ENCODE measurements at regions not wholly inside any gene's neighbourhood (a gene's known extent, or its start where the extent isn't known, plus 50 kb on each side); places are given as distances from the start of the nearest gene placed in this dataset.

GRCh38 chr4:184282895-184283654 is 65.4 kb upstream of the ENPP6 start:
- no peaks in the 10 kb centered on the region for H3K9me3 ChIP-seq (ENCODE audit: control insufficient read depth, insufficient read depth, low read depth, low read length)
- no peak overlapping the region for H3K4me3 ChIP-seq (ENCODE audit: low read depth, low read length)
- POLR2A ChIA-PET = interaction anchor here (0.8 kb wide), 1 partner anchor 254 kb away, joined by 3 read pairs; no protein-coding TSS in a partner anchor
- no peaks in the 10 kb centered on the region for H3K4me1 ChIP-seq (ENCODE audit: control insufficient read depth, insufficient read depth, low read length)
- H3K36me3 ChIP-seq (ENCODE audit: control insufficient read depth in 2 of 2, insufficient read depth in 1 of 2, low read length in 2 of 2) = no peaks in the 10 kb centered on the region
- H3K27ac ChIP-seq (ENCODE audit: extremely low read depth, low read depth, low read length) = no peak overlapping the region
- CTCF ChIA-PET = no interaction called here
- TF ChIP-seq, protein P1, sequence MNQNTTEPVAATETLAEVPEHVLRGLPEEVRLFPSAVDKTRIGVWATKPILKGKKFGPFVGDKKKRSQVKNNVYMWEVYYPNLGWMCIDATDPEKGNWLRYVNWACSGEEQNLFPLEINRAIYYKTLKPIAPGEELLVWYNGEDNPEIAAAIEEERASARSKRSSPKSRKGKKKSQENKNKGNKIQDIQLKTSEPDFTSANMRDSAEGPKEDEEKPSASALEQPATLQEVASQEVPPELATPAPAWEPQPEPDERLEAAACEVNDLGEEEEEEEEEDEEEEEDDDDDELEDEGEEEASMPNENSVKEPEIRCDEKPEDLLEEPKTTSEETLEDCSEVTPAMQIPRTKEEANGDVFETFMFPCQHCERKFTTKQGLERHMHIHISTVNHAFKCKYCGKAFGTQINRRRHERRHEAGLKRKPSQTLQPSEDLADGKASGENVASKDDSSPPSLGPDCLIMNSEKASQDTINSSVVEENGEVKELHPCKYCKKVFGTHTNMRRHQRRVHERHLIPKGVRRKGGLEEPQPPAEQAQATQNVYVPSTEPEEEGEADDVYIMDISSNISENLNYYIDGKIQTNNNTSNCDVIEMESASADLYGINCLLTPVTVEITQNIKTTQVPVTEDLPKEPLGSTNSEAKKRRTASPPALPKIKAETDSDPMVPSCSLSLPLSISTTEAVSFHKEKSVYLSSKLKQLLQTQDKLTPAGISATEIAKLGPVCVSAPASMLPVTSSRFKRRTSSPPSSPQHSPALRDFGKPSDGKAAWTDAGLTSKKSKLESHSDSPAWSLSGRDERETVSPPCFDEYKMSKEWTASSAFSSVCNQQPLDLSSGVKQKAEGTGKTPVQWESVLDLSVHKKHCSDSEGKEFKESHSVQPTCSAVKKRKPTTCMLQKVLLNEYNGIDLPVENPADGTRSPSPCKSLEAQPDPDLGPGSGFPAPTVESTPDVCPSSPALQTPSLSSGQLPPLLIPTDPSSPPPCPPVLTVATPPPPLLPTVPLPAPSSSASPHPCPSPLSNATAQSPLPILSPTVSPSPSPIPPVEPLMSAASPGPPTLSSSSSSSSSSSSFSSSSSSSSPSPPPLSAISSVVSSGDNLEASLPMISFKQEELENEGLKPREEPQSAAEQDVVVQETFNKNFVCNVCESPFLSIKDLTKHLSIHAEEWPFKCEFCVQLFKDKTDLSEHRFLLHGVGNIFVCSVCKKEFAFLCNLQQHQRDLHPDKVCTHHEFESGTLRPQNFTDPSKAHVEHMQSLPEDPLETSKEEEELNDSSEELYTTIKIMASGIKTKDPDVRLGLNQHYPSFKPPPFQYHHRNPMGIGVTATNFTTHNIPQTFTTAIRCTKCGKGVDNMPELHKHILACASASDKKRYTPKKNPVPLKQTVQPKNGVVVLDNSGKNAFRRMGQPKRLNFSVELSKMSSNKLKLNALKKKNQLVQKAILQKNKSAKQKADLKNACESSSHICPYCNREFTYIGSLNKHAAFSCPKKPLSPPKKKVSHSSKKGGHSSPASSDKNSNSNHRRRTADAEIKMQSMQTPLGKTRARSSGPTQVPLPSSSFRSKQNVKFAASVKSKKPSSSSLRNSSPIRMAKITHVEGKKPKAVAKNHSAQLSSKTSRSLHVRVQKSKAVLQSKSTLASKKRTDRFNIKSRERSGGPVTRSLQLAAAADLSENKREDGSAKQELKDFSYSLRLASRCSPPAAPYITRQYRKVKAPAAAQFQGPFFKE (tag by site-specific recombination; IDR thresholded peaks at IDR 0.05; ENCODE audit: borderline replicate concordance) = no peak
- TF ChIP-seq ZNF112 (tag by site-specific recombination; IDR thresholded peaks at IDR 0.05) (no peak), ZNF266 (tag by site-specific recombination; IDR thresholded peaks at IDR 0.05; ENCODE audit: low read depth) (no peak), ZBTB10 (tag by site-specific recombination; IDR thresholded peaks at IDR 0.05) (no peak)
- TF ChIP-seq, protein P2, sequence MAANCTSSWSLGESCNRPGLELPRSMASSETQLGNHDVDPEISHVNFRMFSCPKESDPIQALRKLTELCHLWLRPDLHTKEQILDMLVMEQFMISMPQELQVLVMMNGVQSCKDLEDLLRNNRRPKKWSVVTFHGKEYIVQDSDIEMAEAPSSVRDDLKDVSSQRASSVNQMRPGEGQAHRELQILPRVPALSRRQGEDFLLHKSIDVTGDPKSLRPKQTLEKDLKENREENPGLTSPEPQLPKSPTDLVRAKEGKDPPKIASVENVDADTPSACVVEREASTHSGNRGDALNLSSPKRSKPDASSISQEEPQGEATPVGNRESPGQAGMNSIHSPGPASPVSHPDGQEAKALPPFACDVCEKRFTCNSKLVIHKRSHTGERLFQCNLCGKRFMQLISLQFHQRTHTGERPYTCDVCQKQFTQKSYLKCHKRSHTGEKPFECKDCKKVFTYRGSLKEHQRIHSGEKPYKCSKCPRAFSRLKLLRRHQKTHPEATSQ (tag by site-specific recombination; IDR thresholded peaks at IDR 0.05) = no peak
- TF ChIP-seq, protein P3, sequence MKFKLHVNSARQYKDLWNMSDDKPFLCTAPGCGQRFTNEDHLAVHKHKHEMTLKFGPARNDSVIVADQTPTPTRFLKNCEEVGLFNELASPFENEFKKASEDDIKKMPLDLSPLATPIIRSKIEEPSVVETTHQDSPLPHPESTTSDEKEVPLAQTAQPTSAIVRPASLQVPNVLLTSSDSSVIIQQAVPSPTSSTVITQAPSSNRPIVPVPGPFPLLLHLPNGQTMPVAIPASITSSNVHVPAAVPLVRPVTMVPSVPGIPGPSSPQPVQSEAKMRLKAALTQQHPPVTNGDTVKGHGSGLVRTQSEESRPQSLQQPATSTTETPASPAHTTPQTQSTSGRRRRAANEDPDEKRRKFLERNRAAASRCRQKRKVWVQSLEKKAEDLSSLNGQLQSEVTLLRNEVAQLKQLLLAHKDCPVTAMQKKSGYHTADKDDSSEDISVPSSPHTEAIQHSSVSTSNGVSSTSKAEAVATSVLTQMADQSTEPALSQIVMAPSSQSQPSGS (tag by site-specific recombination; IDR thresholded peaks at IDR 0.05; ENCODE audit: low read depth) = no peak
- TF ChIP-seq, protein P4, sequence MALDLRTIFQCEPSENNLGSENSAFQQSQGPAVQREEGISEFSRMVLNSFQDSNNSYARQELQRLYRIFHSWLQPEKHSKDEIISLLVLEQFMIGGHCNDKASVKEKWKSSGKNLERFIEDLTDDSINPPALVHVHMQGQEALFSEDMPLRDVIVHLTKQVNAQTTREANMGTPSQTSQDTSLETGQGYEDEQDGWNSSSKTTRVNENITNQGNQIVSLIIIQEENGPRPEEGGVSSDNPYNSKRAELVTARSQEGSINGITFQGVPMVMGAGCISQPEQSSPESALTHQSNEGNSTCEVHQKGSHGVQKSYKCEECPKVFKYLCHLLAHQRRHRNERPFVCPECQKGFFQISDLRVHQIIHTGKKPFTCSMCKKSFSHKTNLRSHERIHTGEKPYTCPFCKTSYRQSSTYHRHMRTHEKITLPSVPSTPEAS (tag by site-specific recombination; IDR thresholded peaks at IDR 0.05) = no peak

- TF ChIP-seq IKZF3 (tag by site-specific recombination; IDR thresholded peaks at IDR 0.05) (no peak), RBAK (tag by site-specific recombination; IDR thresholded peaks at IDR 0.05) (no peak), ZNF776 (tag by site-specific recombination; IDR thresholded peaks at IDR 0.05; ENCODE audit: borderline replicate concordance) (no peak), ZNF157 (tag by site-specific recombination; IDR thresholded peaks at IDR 0.05) (no peak), KLF16 (tag by site-specific recombination; IDR thresholded peaks at IDR 0.05) (no peak)
- TF ChIP-seq, protein P5, sequence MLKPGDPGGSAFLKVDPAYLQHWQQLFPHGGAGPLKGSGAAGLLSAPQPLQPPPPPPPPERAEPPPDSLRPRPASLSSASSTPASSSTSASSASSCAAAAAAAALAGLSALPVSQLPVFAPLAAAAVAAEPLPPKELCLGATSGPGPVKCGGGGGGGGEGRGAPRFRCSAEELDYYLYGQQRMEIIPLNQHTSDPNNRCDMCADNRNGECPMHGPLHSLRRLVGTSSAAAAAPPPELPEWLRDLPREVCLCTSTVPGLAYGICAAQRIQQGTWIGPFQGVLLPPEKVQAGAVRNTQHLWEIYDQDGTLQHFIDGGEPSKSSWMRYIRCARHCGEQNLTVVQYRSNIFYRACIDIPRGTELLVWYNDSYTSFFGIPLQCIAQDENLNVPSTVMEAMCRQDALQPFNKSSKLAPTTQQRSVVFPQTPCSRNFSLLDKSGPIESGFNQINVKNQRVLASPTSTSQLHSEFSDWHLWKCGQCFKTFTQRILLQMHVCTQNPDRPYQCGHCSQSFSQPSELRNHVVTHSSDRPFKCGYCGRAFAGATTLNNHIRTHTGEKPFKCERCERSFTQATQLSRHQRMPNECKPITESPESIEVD (tag by site-specific recombination; IDR thresholded peaks at IDR 0.05) = no peak
- ChIA-PET CTCF (no interaction called here), POLR2A (no interaction called here)
- Histone ChIP-seq H3K4me1 (ENCODE audit: control insufficient read depth, insufficient read depth, low read length) (no peaks in the 10 kb centered on the region), H3K4me3 (ENCODE audit: low read depth, low read length) (no peak overlapping the region), H3K9me3 (ENCODE audit: control insufficient read depth, insufficient read depth, low read depth, low read length) (no peaks in the 10 kb centered on the region), H3K36me3 (ENCODE audit: control insufficient read depth in 2 of 2, insufficient read depth in 1 of 2, low read length in 2 of 2) (no peaks in the 10 kb centered on the region), H3K27ac (ENCODE audit: extremely low read depth, low read depth, low read length) (no peak overlapping the region)
These were observed 64.6 kb upstream of the ENPP6 start for GRCh38 chr4:184282251-184282713.

Data from HEK293 (cell line).